Retina (tissue), 1 donor: ENCODE measurements at regions not wholly inside any gene's neighbourhood (a gene's known extent, or its start where the extent isn't known, plus 50 kb on each side); places are given as distances from the start of the nearest gene placed in this dataset.
"Not testable (repeated sequence)": the region's sequence is repeated elsewhere in the genome, so short reads cannot be mapped to it uniquely, and the experiment has no call there.

Experiments used
- DNase-seq: peaks from one replicate; pipeline ENCODE4 v3.0.0-alpha.2; 2016

DNA sequence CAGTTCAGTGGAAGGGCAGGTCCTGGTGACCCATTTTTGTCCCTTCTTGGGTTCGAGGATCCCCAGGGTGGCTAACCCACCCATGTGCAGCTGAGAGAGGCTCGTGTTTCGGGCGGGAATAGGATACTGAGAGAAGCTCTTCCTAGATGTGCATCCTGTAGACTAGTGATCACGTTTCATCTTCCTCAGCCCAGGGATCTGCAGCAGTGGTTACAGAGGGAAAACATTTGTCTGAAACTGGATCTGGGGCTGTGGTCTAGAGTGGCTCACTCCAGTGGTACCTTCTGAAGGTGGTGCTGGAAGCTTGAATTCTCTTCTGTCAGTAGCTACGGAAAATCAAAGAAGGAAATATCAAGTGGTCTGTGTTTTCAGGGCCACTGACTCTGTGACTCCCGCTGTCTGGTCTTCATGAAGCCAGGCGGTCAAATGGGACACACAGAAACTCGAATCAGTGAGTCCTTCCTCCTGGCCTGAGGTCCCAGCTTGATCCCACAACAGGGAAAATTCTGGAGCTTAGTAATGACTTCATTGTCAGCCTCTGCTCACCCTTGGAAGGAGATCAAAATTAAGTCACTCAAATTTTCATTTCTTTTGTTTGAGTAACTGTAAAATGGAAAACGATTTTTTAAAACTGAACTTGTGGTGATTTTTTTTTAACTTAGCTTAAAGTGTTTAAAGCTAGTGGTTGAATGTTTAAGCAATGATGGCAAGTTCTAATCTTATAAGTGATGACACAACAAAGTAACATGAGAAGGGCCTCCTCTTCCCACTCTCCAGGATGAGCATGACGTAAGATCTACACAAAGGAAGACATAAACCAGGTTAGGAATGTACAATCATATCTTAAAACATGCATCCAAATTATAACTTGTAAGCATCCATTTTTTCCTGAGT, 469.3 kb upstream of the KLF6 start:
- no peak for DNase-seq

DNA sequence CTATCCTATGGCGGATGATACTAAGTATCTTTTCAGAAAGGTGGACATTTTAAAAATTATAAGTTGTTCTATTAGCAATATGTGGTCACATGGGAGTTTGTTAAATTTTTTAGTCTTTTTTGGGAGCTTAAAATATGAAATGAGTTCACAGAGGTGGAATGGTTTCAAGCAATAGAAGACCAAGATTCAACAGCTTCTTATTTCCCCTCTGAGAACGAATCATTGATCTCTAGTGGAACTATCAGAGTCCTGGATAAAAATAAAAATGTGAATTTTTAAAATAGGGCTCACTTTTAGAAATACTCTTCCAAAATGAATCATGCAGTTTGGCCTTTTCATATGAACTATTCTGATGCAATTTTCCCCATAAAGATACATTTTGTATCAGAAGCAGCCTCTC, 467.7 kb upstream of the KLF6 start:
- no peak for DNase-seq

DNA sequence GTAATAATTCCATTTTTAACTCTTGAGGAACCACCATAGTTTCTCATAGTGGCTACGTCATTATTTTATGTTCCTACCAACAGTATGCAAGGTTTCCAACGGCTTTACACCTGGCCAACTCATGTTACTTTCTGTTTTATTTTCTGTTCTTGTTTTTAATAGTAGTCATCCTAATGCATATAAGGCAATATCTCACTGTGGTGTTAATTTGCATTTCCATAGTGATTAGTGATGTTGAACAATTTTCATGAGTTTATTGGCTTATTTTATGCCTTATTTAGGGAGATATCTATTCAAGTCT, 465.5 kb upstream of the KLF6 start:
- no peak for DNase-seq

DNA sequence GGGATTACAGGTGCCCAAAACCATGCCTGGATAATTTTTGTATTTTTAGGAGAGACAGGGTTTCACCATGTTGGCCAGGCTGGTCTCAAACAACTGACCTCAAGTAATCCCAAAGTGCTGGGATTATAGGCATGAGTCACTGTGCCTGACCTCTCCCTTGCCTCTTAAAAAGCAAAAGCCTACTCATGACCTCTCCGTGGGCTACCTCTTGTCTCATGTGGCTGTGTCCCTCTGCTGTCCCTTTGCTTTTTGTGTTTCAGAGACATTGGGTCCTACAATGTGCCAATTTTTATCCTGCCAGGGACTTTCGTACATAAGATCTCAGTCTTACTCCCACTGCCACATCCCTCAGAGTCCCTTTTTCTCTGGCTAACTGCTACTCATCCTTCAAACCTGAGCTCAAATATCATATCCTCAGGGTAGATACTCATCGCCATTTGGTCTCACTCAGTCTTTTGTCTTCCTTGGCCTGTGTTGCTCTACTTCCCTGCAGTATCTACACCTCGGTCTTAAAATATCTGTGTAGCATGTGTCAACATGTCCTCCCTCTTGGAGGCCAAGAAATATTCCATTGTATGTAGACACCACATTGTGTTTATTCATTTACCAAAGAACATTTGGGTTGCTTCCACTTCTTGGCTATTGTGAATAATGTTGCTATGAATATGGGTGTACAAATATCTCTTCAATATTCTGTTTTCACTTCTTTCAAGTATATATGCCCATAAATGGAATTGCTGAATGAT, 465.0 kb upstream of the KLF6 start:
- no peak for DNase-seq

DNA sequence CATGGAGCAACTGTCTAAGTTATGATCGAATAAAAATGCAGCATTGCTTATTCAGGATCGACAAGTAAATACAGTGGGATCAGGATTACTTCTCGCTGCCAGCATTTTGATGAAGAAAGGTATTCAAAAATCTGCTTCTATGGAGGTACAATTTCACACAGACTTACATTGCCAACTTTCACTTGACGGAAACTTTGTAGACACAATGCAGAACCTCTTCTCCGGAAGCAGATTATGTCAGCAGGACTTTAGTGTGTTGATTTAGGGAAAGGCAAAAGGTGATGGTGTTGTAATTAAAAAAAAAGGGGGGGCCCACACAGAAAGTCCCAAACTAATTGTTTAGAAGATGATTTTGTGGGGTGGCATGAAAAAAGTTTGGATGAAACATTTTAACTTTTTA, 462.4 kb upstream of the KLF6 start:
- no peak for DNase-seq

DNA sequence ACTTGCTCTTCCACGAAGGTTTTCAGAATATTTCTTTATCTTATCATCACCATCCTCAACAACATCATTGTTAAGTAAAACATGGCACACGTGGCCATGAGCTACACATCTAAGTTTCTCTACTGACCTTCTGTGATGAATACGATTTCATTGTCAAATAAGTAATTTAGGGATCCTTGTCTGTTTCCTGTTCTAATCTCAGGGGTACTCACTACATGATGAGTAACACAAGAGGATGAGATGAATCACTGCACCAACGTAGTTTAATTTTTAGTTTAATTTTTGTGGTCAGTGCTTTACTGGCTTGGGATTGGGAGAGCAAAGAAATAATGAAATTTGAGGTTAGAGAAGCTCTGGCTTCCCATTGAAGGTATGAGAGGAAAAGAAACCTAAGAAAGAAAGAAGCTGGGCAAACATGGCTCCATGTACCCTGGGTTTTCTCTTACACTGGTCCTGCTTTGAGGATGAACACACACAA, 461.9 kb upstream of the KLF6 start:
- DNase-seq, result no peak

DNA sequence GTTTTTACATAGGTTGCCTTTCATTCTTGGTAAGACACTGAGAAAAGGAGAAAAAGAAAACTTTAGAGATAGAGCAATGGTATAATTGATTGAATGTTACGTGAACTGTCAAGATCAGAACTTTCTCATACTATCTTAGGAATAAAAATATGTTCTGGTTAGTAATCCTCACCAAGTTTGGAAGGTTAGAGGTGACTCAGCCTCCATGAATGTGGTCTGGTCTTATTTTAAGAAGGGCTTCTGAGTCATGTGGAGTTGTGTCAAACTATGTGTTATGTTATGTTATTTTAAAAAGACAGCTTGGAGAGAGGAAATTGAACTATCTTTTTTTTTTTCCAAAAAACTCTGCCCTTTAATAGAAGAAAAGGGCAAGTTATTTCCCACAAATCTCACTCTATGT, 458.6 kb upstream of the KLF6 start:
- no peak for DNase-seq

DNA sequence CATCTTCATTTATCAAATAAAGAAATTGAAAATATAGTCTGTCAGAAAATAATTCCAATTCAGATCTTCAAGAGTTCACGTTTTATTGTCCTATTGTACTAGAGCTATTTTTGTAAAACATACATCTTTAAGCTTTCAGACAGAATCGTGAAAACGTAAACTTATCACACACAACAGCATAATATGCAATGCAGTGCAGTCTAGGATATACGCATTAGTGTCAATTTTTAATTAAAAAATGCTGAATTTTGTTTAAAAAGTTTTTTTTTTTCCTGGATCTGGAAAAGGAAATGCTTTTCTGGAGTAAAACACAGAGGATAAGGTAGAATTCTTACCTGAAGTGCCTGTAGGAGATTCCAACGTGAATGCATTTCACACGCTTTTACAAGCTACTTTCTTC, 458.2 kb upstream of the KLF6 start:
- DNase-seq, result no peak

DNA sequence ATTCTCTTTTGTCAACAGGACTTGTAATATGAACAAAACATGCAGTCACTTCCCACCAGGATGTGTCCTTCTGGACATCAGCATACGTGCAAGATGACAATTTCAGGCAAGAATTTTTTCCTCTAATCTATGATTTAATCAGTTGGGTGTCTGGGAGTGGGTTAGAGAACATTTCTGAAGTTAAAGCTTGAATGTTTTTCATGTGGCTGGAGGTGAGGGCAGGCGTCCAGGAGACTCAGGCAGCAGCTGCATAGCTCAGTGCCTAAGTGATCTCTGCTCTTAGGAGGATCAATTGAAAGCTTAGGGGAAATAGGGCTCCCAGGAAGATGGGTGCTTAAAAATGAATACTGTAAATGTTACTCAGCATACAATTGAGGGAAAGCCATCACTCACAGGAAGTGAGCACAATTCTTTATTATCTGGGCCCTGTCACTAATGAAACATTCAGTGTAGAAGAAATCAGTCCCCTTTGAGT, 457.6 kb upstream of the KLF6 start:
- DNase-seq, result peak; percentile 21

DNA sequence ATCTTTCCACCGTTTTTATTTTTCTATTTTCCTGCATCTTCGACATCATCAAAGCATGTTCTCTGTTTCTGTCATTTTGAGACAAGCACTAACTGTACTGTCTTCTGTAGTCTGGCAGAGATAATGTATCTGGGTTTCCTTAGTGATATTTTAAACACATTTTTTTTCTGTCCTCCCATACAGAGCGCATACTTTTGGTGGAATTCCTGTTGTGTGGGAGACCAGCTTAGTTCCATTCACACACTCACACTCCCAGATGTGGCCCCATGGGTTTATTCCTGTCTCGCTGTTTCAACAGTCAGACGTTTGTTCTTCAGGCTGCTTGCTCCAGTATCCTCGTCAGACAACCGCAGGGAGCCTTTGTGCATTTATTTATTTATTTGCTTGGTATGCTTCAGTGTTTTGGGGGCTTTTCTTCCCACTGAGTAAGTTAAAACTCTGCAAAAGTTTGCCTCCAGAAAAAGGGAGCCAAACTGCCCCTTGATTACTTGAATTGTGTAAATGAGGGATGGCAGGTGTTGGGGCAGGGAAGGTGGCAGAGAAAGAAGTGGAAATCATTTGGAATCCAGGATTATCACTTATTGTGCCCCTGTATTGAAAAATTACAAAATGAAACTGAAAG, 456.8 kb upstream of the KLF6 start:
- peak; percentile 54 for DNase-seq

DNA sequence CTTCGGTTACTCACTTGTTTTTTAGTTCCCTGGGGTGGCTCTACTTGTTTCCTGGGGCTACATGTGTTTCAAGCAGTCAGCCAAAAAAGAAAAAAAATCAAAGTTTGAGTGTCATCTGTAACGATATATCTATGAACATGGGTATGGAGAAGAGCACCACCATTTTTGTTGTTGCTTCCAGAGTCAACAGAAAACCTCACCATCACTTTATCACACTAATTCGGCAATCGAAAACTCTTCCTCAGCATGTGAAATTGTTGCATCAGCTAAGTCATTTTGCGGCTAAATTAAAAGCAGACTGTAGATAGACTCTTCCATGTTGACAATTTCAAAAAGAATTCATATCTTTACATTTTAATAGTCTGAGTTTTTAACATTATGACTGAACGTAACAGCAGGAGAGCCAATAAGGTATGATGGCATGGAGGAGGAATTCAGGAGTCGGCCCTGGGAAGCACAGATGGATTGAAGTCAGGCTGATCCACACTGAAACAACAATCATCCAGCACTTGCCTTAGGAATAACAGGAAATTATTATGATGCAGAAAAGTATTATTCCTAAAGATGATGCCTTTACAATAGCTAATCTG, 455.7 kb upstream of the KLF6 start:
- DNase-seq, result no peak

DNA sequence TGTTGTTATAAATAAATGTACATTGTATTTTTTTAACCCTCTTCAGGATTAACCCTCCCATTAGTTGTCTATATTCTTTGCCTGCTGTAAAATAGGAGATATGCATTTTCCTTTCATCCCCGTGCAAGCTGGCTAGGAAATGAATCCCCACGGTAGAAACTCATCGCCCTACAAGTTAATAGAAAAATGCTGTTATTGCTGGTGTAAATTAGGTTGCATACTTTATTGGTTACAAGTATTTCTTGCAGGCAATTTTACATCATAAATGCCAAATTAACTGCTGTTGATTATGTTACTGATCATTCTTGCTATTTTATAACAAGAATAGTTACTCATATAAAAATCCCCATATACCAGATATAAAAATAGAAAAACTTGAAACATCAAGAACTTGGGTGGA, 454.2 kb upstream of the KLF6 start:
- no peak for DNase-seq

DNA sequence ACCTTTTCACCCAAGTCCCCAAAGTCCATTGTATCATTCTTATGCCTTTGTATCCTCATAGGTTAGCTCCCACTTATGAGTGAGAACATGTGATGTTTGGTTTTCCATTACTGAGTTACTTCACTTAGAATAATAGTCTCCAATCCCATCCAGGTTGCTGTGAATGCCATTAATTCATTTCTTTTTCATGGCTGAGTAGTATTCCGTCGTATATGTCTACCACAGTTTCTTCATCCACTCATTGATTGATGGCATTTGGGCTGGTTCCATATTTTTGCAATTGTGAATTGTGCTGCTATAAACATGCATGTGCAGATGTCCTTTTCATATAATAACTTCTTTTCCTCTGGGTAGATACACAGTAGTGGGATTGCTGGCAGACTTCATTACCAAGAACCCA, 451.9 kb upstream of the KLF6 start:
- DNase-seq, result not testable (repeated sequence)

DNA sequence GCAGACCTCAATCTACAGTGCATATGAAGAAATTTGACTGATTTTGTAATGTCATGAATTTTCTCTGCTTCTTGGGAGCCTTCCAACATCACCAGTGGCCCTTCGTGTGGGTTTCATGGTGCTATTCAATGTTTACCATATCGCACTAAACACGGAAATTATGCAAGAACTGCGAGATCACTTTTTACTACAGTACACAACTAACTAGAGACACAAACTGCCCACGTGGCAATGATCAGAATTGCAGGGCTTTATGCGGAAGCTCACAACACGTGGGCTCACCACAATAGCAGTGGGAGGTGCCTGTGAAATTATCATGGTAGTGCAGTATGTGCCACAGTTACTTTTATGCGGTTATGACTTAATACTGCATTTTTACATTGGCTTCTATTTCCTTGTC, 449.7 kb upstream of the KLF6 start:
- no peak for DNase-seq

DNA sequence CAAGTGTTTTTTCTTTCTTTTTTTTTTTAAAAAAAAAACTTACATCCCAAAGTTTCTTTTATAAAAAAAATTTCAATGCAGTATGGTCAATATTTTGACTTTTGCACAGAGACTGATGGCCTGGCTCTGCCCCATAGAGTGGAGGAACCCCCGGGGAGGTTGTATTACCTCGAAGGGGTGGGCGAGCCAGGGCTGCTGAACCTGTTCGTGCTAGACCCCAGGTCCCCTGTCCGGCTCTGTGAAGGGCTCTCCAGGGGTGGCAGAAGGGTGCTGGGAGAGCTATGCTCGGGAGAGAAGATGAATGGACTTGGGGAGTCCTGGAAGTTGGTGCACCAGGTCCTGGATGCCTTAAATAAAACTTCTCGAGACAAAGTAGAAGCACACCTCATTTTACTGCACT, 446.4 kb upstream of the KLF6 start:
- DNase-seq, result no peak

DNA sequence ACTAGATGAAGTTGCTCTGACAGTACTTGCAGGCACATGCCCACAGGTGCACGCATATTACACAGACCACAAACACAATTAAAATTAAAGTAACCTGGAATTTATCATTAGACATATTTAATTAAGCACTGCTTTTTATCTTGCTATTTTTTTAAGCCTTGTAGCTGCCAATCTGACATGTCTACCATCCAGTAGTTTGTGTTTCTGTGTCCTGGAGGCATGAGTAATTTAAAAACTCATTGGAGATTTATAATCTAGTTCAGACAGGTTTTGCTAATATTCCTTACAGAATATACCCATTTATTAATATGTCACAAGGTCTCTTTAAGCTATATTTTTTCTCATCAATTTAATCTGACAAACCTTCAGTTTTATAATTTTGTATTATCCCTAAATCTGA, 445.0 kb upstream of the KLF6 start:
- DNase-seq, result no peak

DNA sequence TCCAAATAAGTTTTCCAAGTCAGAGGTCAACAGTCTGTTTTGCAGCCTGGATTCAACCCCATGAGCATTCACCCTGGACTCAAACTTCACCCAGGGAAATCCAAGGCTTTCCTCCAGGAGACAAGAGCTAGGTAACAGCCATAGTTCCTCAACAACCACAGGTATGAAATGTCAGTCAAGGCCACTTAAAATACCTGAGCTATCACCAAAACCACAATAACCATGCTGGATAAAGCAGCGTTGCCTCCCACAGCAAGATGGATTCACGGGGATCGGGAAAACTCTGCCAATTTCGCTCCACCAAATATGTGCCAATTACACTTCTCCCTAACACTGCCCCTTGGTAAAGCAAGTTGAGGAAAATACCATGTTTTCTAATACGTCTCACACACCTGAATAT, 444.1 kb upstream of the KLF6 start:
- DNase-seq, result no peak

DNA sequence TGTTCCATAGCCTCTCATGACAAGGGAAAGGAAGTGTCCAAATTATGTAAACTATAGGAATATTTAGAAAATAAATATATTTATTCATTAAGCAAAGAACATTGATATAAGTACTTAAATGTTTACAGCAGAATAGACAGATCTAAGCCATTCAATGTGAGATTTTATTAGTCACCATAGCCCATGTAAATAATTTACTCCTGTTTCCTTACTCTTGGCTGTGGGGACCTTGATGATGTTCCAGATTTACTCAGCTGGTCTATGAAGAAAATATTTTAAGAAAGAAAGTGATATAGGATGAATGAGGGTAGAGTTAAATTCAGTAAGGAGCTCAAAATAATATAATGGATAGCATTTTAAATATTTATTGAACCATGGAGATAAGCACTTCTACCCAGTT, 442.6 kb upstream of the KLF6 start:
- no peak for DNase-seq

DNA sequence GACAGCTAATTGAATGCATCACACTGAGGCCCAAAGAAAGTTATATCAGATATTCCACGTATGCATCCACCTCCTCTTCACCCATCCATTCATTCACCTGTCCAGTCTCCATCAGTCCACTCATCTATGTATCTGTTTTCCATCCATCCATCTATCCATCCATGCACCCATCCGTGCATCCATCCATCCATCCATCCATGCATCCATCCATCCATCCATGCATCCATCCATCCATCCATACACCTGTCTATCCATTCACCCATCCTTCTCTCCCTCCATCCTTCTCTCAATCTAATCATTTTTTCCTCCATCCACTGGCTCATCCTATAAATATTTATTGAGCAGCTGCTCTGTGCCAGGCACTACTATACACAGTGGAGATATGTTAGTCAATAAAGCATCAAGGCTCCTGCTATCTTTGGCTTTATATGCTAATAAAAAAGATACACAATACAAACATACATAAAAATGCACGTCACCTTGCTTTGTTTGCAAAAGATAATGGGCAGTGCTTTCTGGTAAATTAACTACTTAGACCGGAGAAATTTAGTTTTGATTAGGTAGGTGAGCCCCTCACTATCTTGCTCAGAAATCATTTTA, 442.0 kb upstream of the KLF6 start:
- DNase-seq, result no peak

DNA sequence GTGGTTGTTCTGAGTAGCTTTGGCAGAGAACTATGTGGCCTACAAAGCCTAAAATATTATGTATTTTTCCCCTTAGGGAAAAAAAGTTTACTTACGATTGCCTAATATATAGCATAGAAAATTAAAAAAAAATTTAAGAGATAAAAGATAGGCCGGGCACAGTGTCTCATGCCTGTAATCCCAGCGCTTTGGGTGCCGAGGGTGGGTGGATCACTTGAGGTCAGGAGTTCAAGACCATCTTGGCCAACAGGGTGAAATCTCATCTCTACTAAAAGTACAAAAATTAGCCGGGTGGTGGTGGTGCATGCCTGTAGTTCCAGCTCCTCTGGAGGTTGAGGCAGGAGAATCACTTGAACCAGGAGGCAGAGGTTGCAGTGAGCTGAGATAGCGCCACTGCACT, 439.2 kb upstream of the KLF6 start:
- no peak for DNase-seq

DNA sequence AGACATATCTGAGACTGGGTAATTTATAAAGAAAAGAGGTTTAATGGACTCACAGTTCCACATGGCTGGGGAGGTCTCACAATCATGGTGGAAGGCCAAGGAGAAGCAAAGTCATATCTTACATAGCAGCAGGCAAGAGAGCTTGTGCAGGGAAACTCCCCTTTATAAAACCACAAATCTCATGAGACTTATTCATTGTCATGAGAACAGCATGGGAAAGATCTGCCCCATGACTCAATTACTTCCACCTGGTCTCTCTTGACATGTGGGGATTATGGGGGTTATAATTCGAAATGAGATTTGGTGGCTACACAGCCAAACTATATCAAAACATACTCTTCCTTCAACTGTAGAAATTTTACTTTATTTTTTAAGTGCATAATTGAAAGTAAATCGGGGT, 436.3 kb upstream of the KLF6 start:
- not testable (repeated sequence) for DNase-seq

DNA sequence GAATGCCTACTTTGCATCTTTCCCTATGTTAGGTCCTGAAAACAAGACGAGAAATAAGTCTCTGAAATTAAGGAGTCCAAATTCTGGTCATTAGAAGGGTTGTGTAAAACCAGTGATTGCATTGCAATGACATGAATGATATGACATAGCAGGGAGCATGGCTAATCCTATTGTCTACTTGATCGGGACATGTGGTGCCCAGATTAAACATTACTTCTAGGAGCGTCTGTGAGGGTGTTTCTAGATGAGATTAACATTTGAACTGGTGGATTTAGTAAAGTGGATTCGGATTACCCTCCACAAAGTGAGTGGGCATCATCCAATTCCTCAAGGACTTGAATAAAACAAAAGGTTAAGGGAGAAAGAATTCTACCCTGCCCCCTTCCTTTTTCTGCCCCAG, 434.9 kb upstream of the KLF6 start:
- no peak for DNase-seq

DNA sequence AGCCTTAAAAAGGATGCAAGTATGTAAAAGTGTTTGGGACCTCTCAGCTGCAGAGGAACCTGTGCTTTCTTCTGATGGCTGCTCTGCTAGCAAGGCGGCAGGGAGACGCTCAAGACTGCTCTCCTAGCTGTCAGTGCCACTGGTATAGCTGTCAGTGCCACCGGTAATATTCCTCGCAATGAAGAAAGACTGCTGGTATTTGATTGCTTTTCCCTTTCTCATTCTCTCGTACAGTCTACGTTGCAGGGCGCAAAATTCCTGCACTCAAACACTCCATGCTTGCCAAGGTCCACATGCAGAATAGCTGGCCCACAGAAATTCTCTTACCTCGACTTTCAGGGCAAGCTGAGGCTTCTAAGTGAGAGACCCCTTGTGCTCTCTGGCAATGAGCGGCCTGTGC, 432.6 kb upstream of the KLF6 start:
- peak; percentile 51 for DNase-seq
